NCI-H1417 (cell line): ENCODE measurements at regions not wholly inside any gene's neighbourhood (a gene's known extent, or its start where the extent isn't known, plus 50 kb on each side); places are given as distances from the start of the nearest gene placed in this dataset.
A peak's percentile ranks its signal among the peaks of the same experiment; 100 is the strongest.
"Not testable (repeated sequence)": the region's sequence is repeated elsewhere in the genome, so short reads cannot be mapped to it uniquely, and the experiment has no call there.

Experiments
- DNase-seq, 3 experiments: peaks; one replicate each; lab custom pipeline; 2025; lab: John Stamatoyannopoulos, UW

DNA sequence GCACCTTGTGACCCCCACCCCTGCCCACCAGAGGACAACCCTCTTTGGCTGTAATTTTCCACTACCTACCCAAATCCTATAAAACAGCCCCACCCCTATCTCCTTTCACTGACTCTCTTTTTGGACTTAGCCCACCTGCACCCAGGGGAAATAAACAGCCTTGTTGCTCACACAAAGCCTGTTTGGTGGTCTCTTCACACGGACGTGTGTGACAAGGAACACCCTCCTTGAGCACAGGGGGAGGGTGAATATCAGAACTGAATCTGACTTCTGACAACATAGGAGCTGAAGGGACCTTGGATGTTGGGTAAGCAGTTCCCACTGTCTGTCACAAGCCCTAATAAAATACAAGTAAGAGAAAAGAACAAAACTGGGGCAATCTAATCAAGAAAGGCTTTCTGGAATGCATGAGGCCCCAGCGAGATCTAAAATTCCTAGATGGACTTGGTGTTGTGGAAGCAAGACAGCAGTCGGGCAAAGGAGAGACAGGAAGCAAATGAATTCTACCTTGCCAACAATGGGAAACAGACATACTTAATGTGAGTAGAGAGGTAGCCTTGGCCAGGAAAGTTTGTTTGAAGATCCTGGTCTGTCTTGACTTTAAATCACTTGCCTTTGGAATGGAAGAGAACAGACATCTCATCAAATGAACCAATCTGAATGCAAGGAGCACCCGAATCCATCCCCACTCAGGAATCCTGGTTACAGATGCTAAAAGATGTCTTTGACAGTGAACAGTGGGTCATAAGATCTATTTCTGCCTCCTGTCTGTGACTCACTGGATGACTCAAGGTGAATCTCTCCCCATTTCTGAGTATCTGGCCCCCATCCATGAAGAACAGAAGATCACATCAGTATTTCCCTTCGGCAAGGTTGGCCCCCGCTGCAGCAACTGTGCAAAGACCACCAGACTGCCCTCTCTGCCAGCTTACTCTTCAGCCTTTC is 53.3 kb downstream of the OLFML3 start:
- DNase-seq = no peak

DNA sequence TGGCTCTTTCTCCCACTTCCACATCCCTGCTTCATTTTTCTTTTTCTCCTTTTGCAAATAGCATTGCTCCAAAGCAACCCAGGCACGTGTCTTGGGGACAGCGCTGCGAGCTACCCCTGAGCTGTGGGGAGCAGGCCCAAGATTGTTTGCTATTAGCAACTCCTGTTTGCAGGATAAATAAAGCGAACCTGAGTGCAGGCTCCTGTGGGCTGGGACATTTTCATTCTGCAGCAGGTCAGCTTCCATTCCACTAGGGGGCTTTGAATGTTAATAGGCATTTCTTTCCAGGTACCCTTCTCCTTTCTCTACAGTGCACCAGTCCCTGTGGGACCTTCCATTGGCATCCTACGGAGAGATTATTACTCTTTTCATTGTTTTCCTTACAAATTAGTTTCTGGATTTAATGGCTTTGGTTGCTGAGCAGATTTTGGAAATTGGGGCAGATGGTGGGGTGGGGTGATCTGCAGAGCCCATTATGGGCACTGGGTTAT is 54.0 kb downstream of the OLFML3 start:
- peak in 1 of 3 experiments; percentile 23 for DNase-seq

DNA sequence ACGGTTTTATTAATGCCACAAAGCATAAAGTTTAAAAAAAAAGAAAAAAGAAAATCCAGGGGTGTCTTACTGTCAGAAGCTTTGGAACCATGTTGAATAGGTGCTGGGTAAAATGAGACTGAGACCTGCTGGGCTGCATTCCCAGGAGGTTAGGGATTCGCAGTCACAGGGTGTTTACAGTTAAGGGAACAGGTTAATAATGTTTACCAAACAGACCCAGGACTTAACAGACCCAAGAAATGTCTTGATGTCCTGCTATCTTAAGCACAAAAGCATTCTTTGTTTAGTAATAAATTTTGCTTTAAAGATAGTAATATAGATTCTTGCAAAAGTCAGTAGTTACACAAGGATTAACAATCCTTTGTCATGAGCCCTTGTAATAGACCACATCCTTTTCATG is 54.7 kb downstream of the OLFML3 start:
- DNase-seq = no peak

DNA sequence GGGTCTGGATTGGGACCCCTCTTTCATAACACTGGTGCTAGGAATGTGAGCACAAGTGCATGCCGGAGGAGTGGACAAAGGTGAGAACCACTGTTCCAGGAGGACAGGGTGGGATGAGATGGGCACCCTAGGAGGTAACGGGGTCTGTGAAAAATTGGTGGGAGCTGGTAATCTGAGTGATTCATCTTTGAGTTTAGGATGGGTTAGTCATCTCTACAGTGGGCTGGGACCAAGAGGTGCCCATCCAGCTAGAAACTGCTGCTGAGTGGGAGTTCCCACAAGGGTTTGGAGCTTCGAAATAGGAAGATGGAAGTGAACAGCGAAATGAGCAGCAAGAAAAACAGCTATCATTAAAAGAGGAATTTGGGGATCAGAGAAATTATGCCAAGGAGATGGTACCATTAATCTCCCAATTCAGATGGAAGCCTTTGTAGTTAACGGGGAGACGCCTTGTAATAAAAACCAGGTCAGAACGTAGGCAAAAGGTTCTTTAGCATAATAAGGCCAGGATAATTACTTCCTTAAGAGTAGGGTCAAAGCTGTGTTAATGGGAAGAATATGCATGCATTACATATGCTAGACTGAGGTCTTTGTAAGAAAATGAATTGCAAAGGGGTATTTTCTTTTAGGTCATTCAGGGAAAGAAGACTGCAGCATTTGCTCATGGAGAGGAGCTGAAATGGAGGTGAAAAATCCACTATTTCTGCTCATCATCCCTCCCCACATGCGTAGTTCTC is 55.5 kb downstream of the OLFML3 start:
- no peak for DNase-seq

DNA sequence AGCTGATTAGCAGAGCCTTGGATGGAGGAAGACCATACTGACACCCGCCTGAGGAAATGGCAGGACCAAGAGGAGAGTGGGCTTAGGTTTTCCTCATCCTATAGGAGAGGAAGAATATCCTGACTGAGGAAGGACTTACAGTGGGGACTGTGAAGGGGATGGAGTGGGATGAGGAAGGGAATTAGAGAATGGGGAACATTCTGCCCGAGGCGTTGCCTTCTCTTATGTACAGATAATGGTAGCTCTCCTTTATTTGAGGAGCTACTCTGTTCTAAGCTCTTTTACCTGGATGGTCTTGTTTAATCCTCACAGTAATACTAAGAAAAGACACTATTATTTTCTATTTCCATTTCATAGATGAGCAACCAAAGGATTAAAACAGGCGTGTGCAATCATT is 56.0 kb downstream of the OLFML3 start:
- no peak for DNase-seq

DNA sequence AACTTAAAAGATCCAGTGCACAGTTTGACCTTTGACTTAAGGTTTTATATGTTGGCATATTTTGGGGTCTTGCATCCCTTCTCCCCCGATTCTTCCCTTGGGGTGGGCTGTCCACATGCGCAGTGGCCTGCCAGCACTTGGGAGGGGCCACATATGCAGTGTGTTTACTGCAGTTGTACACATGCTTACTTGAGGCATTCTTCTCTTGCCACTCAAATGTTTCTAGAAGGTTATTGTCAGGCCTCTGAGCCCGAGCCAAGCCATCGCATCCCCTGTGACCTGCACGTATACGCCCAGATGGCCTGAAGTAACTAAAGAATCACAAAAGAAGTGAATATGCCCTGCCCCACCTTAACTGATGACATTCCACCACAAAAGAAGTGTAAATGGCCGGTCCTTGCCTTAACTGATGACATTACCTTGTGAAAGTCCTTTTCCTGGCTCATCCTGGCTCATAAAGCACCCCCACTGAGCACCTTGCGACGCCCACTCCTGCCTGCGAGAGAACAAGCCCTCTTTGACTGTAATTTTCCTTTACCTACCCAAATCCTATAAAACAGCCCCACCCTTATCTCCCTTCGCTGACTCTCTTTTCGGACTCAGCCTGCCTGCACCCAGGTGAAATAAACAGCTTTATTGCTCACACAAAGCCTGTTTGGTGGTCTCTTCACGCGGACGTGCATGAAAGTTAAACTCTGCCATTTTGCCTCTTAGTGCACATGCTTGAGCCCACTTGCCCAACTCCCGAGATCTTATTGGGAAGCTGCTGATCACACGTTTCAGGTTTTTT is 57.8 kb downstream of the OLFML3 start:
- not testable (repeated sequence) for DNase-seq

DNA sequence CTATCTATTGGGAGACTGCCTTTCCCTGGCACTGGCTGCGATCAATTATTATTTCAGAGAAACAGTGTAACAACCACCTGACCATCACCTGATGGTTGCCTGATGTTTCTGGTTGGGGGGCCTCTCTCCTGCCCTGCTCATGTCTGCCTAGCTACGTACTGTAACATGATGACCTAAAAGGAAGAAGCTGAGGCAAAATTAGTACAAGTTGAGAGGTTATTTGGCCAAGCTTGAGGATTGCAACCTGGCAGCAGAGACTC is 58.3 kb downstream of the OLFML3 start:
- DNase-seq = no peak

DNA sequence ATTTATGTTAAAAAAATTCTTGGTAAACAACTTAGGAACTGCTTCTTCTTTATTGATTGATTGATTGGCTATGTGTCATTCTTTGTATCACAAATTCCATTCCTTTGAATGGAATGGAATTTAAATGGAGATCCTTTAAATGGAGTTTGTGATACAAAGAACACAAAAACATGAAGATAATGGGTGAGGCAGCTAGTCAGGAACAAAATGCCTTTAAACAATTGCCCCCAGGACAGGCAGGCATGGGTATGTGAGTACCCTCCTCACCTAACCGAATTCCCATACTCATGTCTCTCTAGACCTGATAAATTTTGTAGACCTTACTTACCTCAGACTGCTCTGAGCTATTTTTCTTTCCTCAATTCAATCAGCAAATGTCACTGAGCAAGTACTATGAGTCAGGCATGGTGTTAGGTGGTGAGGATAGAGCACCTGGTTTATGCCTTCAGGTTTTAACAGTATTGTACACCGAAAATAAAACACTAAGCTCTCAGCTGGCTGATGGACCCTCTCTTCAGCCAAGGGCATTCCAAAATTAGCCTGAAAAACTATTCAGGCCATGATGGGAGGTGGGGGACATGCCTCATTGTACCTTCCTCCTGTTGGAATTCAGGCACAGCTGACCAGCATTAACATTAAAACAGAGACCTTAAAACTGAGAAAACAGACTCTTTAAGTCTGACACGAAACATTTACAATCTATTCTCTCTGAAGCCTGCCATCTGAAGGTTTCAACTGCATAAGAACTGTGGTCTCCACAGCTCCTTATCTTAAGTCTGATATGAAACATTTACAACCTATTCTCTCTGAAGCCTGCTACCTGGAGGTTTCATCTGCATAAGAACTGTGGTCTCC is 58.9 kb downstream of the OLFML3 start:
- no peak for DNase-seq
